Endodermal cell (in vitro differentiated cells): ENCODE measurements at regions not wholly inside any gene's neighbourhood (a gene's known extent, or its start where the extent isn't known, plus 50 kb on each side); places are given as distances from the start of the nearest gene placed in this dataset.
"Not testable (repeated sequence)": the region's sequence is repeated elsewhere in the genome, so short reads cannot be mapped to it uniquely, and the experiment has no call there.

Source experiments
- DNase-seq: peaks from one replicate; pipeline ENCODE4 v3.0.0-alpha.2; 2017
- H3K27ac ChIP-seq: 2 replicates; pipeline ENCODE4 v1.5.1; 2013; ENCODE audit warnings: mild to moderate bottlenecking, low read depth, low read length, moderate library complexity
- H3K27me3 ChIP-seq: 2 replicates; pipeline ENCODE4 v1.6.1; 2013; ENCODE audit warnings: mild to moderate bottlenecking, low read length, moderate library complexity; ENCODE audit not compliant: insufficient read depth, control insufficient read depth, poor library complexity, severe bottlenecking
- H3K36me3 ChIP-seq: 2 replicates; pipeline ENCODE4 v1.7.0; 2013; ENCODE audit warnings: mild to moderate bottlenecking, low read length, moderate library complexity; ENCODE audit not compliant: control insufficient read depth, insufficient read depth
- H3K4me1 ChIP-seq: one replicate; pipeline ENCODE4 v1.7.0; 2013; ENCODE audit warnings: low read length; ENCODE audit not compliant: control insufficient read depth, insufficient read depth
- H3K4me3 ChIP-seq: 2 replicates; pipeline ENCODE4 v1.5.1; 2013; ENCODE audit warnings: mild to moderate bottlenecking, low read length, moderate library complexity
- H3K9ac ChIP-seq: 2 replicates; pipeline ENCODE4 v1.6.1; 2013; ENCODE audit warnings: mild to moderate bottlenecking, low read length, moderate library complexity; ENCODE audit not compliant: poor library complexity, severe bottlenecking; ENCODE audit errors: extremely low read depth
- H3K9me3 ChIP-seq: 2 replicates; pipeline ENCODE4 v1.6.1; 2013; ENCODE audit warnings: mild to moderate bottlenecking, low read length, moderate library complexity; ENCODE audit not compliant: control insufficient read depth
- H3K27ac Mint-ChIP-seq: 2 replicates; pipeline ENCODE4 v1.8.0; 2020; ENCODE audit warnings: mixed read lengths
- H3K27me3 Mint-ChIP-seq: 2 replicates; pipeline ENCODE4 v1.8.0; 2021; ENCODE audit warnings: mild to moderate bottlenecking, mixed read lengths; ENCODE audit not compliant: insufficient read depth
- H3K36me3 Mint-ChIP-seq: 2 replicates; pipeline ENCODE4 v1.8.0; 2020; ENCODE audit warnings: low read depth, mixed read lengths
- H3K4me1 Mint-ChIP-seq: 2 replicates; pipeline ENCODE4 v1.8.0; 2020; ENCODE audit warnings: mixed read lengths
- H3K4me3 Mint-ChIP-seq: 2 replicates; pipeline ENCODE4 v1.8.0; 2020; ENCODE audit warnings: mild to moderate bottlenecking, moderate library complexity, mixed read lengths
- H3K9me3 Mint-ChIP-seq: 2 replicates; pipeline ENCODE4 v1.8.0; 2020; ENCODE audit warnings: mild to moderate bottlenecking, mixed read lengths
- WGBS, 2 experiments: methylation state at CpG; one replicate each; pipeline versions ENCODE4 v1.1.5 to v1.1.7; 2013; ENCODE audit warnings: missing lambda C conversion rate in 2 of 2, mixed read lengths in 1 of 2; ENCODE audit not compliant: insufficient coverage in 1 of 2, insufficient read length in 1 of 2; 5-methylcytosine and 5-hydroxymethylcytosine counted together
- TF ChIP-seq, protein P1 (sequence below): fragments of 200-600 bp; sonication (generic); conservative IDR thresholded peaks from 2 replicates; pipeline ENCODE4 v1.5.0; 2021; ENCODE audit warnings: antibody characterized with exemption, mild to moderate bottlenecking

DNA sequence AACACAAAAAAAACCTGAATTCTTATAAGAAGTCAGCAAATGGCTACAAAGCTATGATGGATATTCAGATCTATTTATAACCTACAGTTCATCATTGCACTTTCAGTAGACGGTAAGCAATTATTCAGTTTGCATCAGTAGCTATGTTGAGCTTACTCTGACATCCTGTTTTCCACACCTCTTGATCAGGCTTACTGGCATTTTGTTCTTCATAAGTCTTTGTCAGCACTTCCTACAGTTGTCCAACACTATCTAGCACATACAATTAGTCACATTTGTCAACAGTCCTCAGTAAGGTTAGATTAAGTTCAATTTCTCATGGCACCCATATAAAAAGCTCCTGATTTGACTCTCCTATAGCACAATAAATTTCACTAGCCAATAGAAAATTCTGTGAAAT lies 71.2 kb upstream of the ST3GAL6 start:
- H3K27ac Mint-ChIP-seq: no peak overlapping the region
- peaks cover 4% of the 10 kb centered on the region for H3K27me3 ChIP-seq
- no peaks in the 10 kb centered on the region for H3K36me3 ChIP-seq
- no peak overlapping the region for H3K4me3 ChIP-seq
- TF ChIP-seq, protein P1, sequence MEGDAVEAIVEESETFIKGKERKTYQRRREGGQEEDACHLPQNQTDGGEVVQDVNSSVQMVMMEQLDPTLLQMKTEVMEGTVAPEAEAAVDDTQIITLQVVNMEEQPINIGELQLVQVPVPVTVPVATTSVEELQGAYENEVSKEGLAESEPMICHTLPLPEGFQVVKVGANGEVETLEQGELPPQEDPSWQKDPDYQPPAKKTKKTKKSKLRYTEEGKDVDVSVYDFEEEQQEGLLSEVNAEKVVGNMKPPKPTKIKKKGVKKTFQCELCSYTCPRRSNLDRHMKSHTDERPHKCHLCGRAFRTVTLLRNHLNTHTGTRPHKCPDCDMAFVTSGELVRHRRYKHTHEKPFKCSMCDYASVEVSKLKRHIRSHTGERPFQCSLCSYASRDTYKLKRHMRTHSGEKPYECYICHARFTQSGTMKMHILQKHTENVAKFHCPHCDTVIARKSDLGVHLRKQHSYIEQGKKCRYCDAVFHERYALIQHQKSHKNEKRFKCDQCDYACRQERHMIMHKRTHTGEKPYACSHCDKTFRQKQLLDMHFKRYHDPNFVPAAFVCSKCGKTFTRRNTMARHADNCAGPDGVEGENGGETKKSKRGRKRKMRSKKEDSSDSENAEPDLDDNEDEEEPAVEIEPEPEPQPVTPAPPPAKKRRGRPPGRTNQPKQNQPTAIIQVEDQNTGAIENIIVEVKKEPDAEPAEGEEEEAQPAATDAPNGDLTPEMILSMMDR: no peak
- no peaks in the 10 kb centered on the region for H3K4me1 Mint-ChIP-seq
- no peaks in the 10 kb centered on the region for H3K4me1 ChIP-seq
- DNase-seq: no peak
- H3K9ac ChIP-seq: no peak overlapping the region
- peaks cover 3% of the 10 kb centered on the region for H3K9me3 Mint-ChIP-seq
- H3K4me3 Mint-ChIP-seq: no peak overlapping the region
- H3K27ac ChIP-seq: no peak overlapping the region
- no peaks in the 10 kb centered on the region for H3K36me3 Mint-ChIP-seq
- peaks cover 4% of the 10 kb centered on the region for H3K27me3 Mint-ChIP-seq
- H3K9me3 ChIP-seq: no peaks in the 10 kb centered on the region
- 100% methylated on average over 1 of the region's 1 CpG for WGBS, 2 experiments

DNA sequence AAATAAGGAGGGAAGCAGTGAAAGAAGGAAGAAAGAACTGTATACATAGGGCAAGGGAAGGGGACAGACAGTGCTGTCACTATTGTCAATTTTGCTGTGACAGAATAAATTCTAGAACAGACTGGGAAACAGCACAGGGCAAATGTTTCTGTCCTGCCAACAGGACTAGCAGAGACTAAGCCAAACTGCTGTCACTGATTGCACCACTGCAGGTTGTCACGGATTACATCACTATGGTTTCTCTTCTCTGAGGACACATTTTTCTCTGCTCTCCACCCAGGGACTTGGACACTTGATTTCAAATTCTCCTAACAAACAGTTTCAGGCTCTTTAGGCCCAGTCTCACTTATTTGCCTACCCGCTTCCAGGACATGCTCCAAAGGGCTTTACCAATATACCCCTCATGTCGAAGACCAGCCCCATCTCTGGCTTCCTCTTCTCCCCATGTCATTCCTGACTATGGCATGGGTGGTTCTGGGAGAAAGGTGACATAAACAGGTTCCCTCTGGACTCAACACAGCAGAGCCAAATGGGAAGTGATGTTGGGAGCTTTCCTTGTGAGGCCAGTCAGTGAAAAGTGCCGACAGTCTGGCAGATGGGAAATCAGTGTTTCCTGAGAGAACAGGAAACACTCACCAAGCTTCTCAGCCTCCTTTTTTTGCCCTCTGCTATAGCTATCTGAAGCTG lies 70.2 kb upstream of the ST3GAL6 start:
- Mint-ChIP-seq H3K36me3 (no peaks in the 10 kb centered on the region), H3K9me3 (no peaks in the 10 kb centered on the region), H3K4me1 (no peaks in the 10 kb centered on the region), H3K27ac (no peak overlapping the region), H3K4me3 (no peak overlapping the region), H3K27me3 (peaks cover 6% of the 10 kb centered on the region)
- Histone ChIP-seq H3K36me3 (no peaks in the 10 kb centered on the region), H3K27me3 (peaks cover 13% of the 10 kb centered on the region), H3K4me1 (no peaks in the 10 kb centered on the region), H3K9ac (no peak overlapping the region), H3K27ac (no peak overlapping the region), H3K4me3 (no peak overlapping the region), H3K9me3 (no peaks in the 10 kb centered on the region)
- TF ChIP-seq, protein P1: no peak
- DNase-seq: no peak
- WGBS, 2 experiments: 95 to 100% methylated on average over 1 to 4 of the region's 4 CpGs

DNA sequence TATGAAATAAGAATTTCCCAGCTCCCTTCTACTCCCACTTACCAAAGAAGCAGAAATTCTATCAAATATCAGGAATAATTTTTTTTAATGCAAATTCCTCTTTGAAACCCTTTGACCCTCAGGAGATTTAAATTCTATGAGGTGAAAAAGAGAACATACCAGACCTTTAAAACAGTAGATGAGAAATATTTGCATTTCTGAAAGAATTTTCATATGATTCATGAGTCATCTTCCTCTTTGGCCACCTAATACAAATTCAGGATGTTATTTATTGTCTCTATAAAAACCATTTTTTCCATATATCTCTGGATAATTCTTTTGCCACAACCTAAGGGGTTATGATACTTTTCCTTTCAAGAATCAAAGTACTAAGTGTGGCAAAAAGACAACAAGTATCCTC lies 67.3 kb upstream of the ST3GAL6 start:
- Histone ChIP-seq H3K4me1 (no peaks in the 10 kb centered on the region), H3K9me3 (no peaks in the 10 kb centered on the region), H3K36me3 (no peaks in the 10 kb centered on the region), H3K9ac (no peak overlapping the region), H3K27ac (no peak overlapping the region), H3K4me3 (no peak overlapping the region), H3K27me3 (peaks cover 37% of the 10 kb centered on the region)
- TF ChIP-seq, protein P1: no peak
- no peaks in the 10 kb centered on the region for H3K4me1 Mint-ChIP-seq
- peaks cover 19% of the 10 kb centered on the region for H3K27me3 Mint-ChIP-seq
- H3K9me3 Mint-ChIP-seq: no peaks in the 10 kb centered on the region
- no peak overlapping the region for H3K27ac Mint-ChIP-seq
- no peak for DNase-seq
- no peak overlapping the region for H3K4me3 Mint-ChIP-seq
- no peaks in the 10 kb centered on the region for H3K36me3 Mint-ChIP-seq

DNA sequence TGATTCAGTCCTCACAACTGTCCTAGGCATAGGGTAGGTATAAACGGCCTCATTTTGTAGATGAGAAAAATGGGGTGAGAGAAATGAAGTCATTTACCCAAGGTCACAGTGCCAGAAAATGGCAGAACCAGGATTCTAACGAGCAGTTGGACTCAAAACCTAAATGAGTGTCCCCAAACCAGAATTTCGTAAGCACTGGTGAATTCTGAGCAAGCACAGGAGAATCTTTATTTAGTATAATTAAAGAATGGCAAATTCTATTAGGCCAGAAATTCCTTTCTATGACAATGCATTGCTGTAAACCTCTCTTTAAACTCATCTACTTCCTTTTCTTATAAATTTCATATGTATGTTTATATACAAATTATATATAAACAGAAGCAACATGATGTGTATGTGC lies 66.8 kb upstream of the ST3GAL6 start:
- H3K4me3 Mint-ChIP-seq, H3K36me3 Mint-ChIP-seq, H3K4me1 Mint-ChIP-seq, DNase-seq, H3K9ac ChIP-seq, H3K9me3 Mint-ChIP-seq, H3K9me3 ChIP-seq, H3K4me1 ChIP-seq, H3K27ac ChIP-seq, H3K27ac Mint-ChIP-seq, H3K36me3 ChIP-seq, H3K4me3 ChIP-seq: not testable (repeated sequence)
- peaks cover 39% of the 10 kb centered on the region for H3K27me3 ChIP-seq
- 82 to 88% methylated on average over 3 of the region's 3 CpGs for WGBS, 2 experiments
- H3K27me3 Mint-ChIP-seq: peaks cover 21% of the 10 kb centered on the region
